MM.1S (cell line): ENCODE measurements at regions not wholly inside any gene's neighbourhood (a gene's known extent, or its start where the extent isn't known, plus 50 kb on each side); places are given as distances from the start of the nearest gene placed in this dataset.

Source experiments
- EZH2 ChIP-seq: fragments of 300-600 bp; sonication (generic); optimal IDR thresholded peaks from 2 replicates; pipeline ENCODE3; 2017; ENCODE audit warnings: low read depth, mild to moderate bottlenecking, antibody characterized with exemption, low read length, mixed read lengths
- TF ChIP-seq, protein P1 (sequence below): fragments of 300-600 bp; sonication (generic); IDR thresholded peaks from 2 replicates; pipeline ENCODE4 v1.5.1; 2016; ENCODE audit warnings: antibody characterized with exemption, low read length, mixed read lengths

DNA sequence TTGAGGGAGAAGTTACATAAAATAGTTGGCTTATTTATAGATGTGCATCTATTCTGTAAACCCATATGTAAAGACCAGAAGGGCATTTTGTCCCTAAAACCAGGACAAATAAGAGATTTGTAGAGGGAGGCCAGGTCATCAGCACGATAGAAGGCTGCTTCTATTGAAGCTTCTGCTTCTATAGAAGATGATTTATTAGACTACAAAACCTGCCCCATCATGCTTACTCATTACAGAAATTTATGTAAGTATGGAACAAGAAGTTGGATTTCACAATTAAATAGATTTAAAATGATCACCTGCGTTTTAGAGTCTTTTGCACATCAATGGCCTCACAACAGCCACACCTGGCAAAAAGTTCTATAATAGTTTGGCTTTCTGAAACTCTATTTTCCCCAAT is 183.5 kb downstream of the DUSP10 start:
- TF ChIP-seq, protein P1, sequence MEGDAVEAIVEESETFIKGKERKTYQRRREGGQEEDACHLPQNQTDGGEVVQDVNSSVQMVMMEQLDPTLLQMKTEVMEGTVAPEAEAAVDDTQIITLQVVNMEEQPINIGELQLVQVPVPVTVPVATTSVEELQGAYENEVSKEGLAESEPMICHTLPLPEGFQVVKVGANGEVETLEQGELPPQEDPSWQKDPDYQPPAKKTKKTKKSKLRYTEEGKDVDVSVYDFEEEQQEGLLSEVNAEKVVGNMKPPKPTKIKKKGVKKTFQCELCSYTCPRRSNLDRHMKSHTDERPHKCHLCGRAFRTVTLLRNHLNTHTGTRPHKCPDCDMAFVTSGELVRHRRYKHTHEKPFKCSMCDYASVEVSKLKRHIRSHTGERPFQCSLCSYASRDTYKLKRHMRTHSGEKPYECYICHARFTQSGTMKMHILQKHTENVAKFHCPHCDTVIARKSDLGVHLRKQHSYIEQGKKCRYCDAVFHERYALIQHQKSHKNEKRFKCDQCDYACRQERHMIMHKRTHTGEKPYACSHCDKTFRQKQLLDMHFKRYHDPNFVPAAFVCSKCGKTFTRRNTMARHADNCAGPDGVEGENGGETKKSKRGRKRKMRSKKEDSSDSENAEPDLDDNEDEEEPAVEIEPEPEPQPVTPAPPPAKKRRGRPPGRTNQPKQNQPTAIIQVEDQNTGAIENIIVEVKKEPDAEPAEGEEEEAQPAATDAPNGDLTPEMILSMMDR: no peak
- TF ChIP-seq EZH2: no peak
